Psoas muscle (tissue), 7 donors: ENCODE measurements at regions not wholly inside any gene's neighbourhood (a gene's known extent, or its start where the extent isn't known, plus 50 kb on each side); places are given as distances from the start of the nearest gene placed in this dataset.

Experiments
- ATAC-seq, 4 donors: fragments of 200-7000 bp; cut with Tn5 transposase; one replicate each; pipeline ENCODE4 v1.9.1; 2020; ENCODE audit warnings: moderate library complexity in 3 of 4, mild to moderate bottlenecking in 2 of 4
- DNase-seq, 2 donors: peaks; one replicate each; pipeline ENCODE4 v3.0.0-alpha.2; 2020
- H3K27ac ChIP-seq: fragments of 200-600 bp; one replicate; pipeline ENCODE4 v1.8.0; 2022
- H3K27me3 ChIP-seq, 3 donors: fragments of 200-600 bp in 1 of 3; one replicate each; pipeline versions ENCODE4 v1.6.1 to v1.8.0; 2013 to 2022; ENCODE audit warnings: low read length in 2 of 3, mild to moderate bottlenecking in 2 of 3, moderate library complexity in 1 of 3; ENCODE audit not compliant: insufficient read depth in 3 of 3
- H3K36me3 ChIP-seq, 2 donors: fragments of 200-600 bp in 1 of 2; one replicate each; pipeline versions ENCODE4 v1.6.1 to v1.8.0; 2013 to 2022; ENCODE audit warnings: low read depth in 1 of 2, mild to moderate bottlenecking in 1 of 2, moderate library complexity in 1 of 2; ENCODE audit not compliant: insufficient read depth in 1 of 2
- H3K4me1 ChIP-seq: fragments of 200-600 bp; one replicate; pipeline ENCODE4 v1.8.0; 2022
- H3K4me3 ChIP-seq: fragments of 200-600 bp; one replicate; pipeline ENCODE4 v1.8.0; 2022; ENCODE audit warnings: mild to moderate bottlenecking
- H3K9me3 ChIP-seq: fragments of 200-600 bp; one replicate; pipeline ENCODE4 v1.8.0; 2022
- CTCF ChIP-seq: fragments of 200-600 bp; IDR thresholded peaks from one replicate; pipeline ENCODE4 v1.8.0; 2022; ENCODE audit warnings: antibody characterized with exemption
- WGBS, 3 donors: extraction: QIAGEN DNeasy Blood & Tissue Kit; methylation state at CpG; one replicate each; pipeline versions ENCODE4 v1.1.6 to v1.1.7; 2013; 5-methylcytosine and 5-hydroxymethylcytosine counted together
- intact Hi-C, 2 donors: fragments of 100-400 bp; cut with DNase I; formaldehyde crosslinking; loops; one replicate each; pipeline versions ENCODE4 v1.11.0 to v1.14.2; 2022
- donor health status: healthy with polysubstance abuse.
- donor health status: DM: no; HTN: no; CAD: no; lungs with moderate emphysema.
- donor health status: Bipolar disorder and iron deficiency.
- donor health status: healthy.
- donor health status: DM: yes; HTN: yes; CAD: no.
- donor health status: DM: no; HTN: no; CAD: no.
- donor health status: DM: yes; HTN: yes; CAD: no.

GRCh38 chr11:32188785-32189184 is 97.9 kb downstream of the RCN1 start:
- ATAC-seq = no peak
- TF ChIP-seq CTCF = no peak
- intact Hi-C loops = no loop called here

GRCh38 chr11:32196137-32196536 is 105.3 kb downstream of the RCN1 start:
- Histone ChIP-seq H3K9me3 (no peaks in the 10 kb centered on the region), H3K27ac (no peak overlapping the region), H3K27me3 (peaks cover 0 to 2% (median 0%) of the 10 kb centered on the region in 3 donors), H3K4me3 (no peak overlapping the region), H3K4me1 (no peaks in the 10 kb centered on the region), H3K36me3 (no peaks in the 10 kb centered on the region)
- DNase-seq (no peak), ATAC-seq (no peak)
- intact Hi-C loops = no loop called here
- 55 to 65% (median 63%) methylated on average over 1 of the region's 1 CpG for WGBS, 3 donors
- no peak for TF ChIP-seq CTCF

More at GRCh38 chr11:32188785-32189184, 97.9 kb downstream of the RCN1 start:
- Histone ChIP-seq H3K27ac (no peak overlapping the region), H3K4me3 (no peak overlapping the region), H3K9me3 (no peaks in the 10 kb centered on the region), H3K27me3 (peaks cover 0 to 4% (median 0%) of the 10 kb centered on the region in 3 donors), H3K4me1 (no peaks in the 10 kb centered on the region), H3K36me3 (no peaks in the 10 kb centered on the region)
- no peak for DNase-seq
- 76 to 86% (median 79%) methylated on average over 4 of the region's 4 CpGs for WGBS, 3 donors

- H3K27me3 ChIP-seq = peaks cover 0 to 2% (median 0%) of the 10 kb centered on the region in 3 donors
- no peak overlapping the region for H3K27ac ChIP-seq
- no peaks in the 10 kb centered on the region for H3K36me3 ChIP-seq
- TF ChIP-seq CTCF = no peak
- intact Hi-C loops = no loop called here
- DNase-seq (no peak), ATAC-seq (no peak)
- 82 to 94% (median 84%) methylated on average over 2 of the region's 2 CpGs for WGBS, 3 donors
- no peaks in the 10 kb centered on the region for H3K9me3 ChIP-seq
- no peak overlapping the region for H3K4me3 ChIP-seq
- no peaks in the 10 kb centered on the region for H3K4me1 ChIP-seq
These were observed 107.2 kb downstream of the RCN1 start for GRCh38 chr11:32198053-32198452.

- intact Hi-C loops = no loop called here
- ATAC-seq = no peak
- no peaks in the 10 kb centered on the region for H3K36me3 ChIP-seq
- WGBS, 3 donors = 55 to 68% (median 64%) methylated on average over 19 of the region's 19 CpGs
- no peak for TF ChIP-seq CTCF
- no peaks in the 10 kb centered on the region for H3K27me3 ChIP-seq
- no peaks in the 10 kb centered on the region for H3K4me1 ChIP-seq
- DNase-seq = no peak
- no peak overlapping the region for H3K4me3 ChIP-seq
- no peaks in the 10 kb centered on the region for H3K9me3 ChIP-seq
- no peak overlapping the region for H3K27ac ChIP-seq
These were observed 109.4 kb downstream of the RCN1 start for GRCh38 chr11:32200136-32200847.

- 73 to 95% (median 93%) methylated on average over 4 to 5 of the region's 5 CpGs for WGBS, 3 donors
- ATAC-seq (no peak), DNase-seq (no peak)
- TF ChIP-seq CTCF = no peak
- Histone ChIP-seq H3K4me3 (no peak overlapping the region), H3K27ac (no peak overlapping the region), H3K27me3 (peaks cover 0 to 3% (median 0%) of the 10 kb centered on the region in 3 donors), H3K36me3 (no peaks in the 10 kb centered on the region), H3K4me1 (no peaks in the 10 kb centered on the region), H3K9me3 (no peaks in the 10 kb centered on the region)
- intact Hi-C loops = no loop called here
These were observed 113.9 kb downstream of the RCN1 start for GRCh38 chr11:32204751-32205150.
